PC-3 (cell line): ENCODE measurements at regions not wholly inside any gene's neighbourhood (a gene's known extent, or its start where the extent isn't known, plus 50 kb on each side); places are given as distances from the start of the nearest gene placed in this dataset.

Experiments
- CTCF ChIP-seq: fragments of 300-600 bp; sonication (generic); conservative IDR thresholded peaks from 2 replicates; pipeline ENCODE4 v1.5.1; 2017; ENCODE audit warnings: antibody characterized with exemption, low read depth, mild to moderate bottlenecking, low read length
- EZH2 ChIP-seq: fragments of 300-600 bp; sonication (generic); IDR thresholded peaks from one replicate; pipeline ENCODE4 v1.6.1; 2017; ENCODE audit warnings: antibody characterized with exemption, mild to moderate bottlenecking, low read length; ENCODE audit not compliant: unreplicated experiment

GRCh38 chr20:11234608-11235007 lies 560.8 kb upstream of the JAG1 start:
- TF ChIP-seq CTCF, result no peak
- no peak for TF ChIP-seq EZH2
